GM20431 (cell line): ENCODE measurements at regions not wholly inside any gene's neighbourhood (a gene's known extent, or its start where the extent isn't known, plus 50 kb on each side); places are given as distances from the start of the nearest gene placed in this dataset.

ENCODE experiments used
- in situ Hi-C: fragments of 300-500 bp; cut with MseI, MboI; formaldehyde crosslinking; loops from one replicate; pipeline ENCODE4 v1.15.0; 2020; ENCODE audit warnings: low sequenced_read_pairs; ENCODE audit not compliant: unreplicated experiment

DNA sequence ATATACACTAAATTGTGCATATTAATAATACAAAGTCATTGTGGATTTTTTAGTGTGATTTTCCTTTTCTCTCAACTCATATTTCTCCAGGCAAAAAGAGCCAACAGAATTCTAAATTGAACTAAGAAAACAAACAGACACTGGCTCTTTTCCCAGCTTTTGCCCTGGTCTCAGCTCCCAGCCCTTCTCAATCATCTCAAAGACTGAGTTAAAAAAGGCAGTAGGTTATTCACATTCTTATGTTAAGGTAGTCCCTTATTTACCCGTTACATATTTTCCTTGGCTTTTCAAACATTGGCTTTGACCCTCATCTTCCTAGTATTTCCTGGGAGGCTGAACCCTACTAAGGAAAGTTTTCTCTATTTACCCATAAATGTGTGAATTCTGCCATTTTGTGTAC, 753.6 kb downstream of the LIG4 start:
- in situ Hi-C loops = no loop called here

DNA sequence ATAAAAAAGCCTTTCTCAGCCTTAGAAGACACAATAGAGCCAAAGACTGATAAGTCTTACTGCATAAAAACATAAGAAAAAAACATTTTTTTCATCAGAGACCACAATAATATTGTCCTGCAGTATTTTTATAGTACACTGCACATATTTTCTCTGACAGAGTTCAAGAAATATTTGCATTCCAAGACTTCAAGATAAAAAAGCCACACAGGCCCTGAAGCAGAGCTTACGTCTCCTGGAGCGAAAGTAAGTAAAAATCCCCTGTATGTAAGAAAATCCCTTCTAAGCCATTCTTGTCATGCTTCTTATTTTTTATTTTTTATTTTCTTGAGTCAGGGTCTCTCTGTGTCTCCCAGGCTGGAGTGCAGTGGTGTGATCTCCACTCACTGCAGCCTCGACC, 755.9 kb downstream of the LIG4 start:
- in situ Hi-C loops = no loop called here

DNA sequence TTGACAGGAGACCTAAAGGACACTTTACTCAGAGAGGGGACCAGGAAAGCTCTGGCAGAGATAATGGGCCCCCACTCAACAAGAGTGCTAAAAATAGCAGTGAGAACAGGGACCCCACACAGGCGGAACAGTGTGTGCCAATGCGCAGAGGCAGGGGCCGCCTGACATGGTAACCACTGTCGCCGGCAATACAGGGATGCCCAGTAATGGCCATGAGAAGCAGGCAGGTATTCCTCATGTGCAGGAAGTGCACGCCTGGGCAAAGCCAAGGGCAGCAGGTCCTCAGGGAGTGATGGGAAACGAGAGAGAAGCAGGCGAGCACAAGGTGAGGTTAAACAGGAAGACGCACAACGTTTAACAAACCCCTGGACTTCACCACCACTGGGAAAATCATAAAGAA, 757.1 kb downstream of the LIG4 start:
- in situ Hi-C loops = no loop called here

DNA sequence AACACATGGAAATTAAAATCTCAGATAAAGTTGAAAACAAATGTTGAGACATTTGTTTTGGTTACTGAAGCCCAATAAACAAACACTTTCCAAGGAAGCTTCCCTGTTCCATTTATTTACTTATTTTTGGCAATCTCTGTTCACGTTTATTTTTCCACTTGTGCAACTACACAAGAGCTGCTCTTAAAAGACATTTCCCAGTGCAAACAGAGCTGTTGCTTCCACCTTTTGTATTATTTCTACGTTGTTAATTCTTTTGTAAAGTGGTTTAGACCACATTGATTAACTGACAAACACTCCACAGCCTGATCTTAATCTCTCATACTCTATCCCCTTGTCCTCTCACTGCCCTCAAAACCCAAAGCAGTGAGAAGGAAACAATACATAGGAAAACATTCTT, 757.6 kb downstream of the LIG4 start:
- in situ Hi-C loops = no loop called here

DNA sequence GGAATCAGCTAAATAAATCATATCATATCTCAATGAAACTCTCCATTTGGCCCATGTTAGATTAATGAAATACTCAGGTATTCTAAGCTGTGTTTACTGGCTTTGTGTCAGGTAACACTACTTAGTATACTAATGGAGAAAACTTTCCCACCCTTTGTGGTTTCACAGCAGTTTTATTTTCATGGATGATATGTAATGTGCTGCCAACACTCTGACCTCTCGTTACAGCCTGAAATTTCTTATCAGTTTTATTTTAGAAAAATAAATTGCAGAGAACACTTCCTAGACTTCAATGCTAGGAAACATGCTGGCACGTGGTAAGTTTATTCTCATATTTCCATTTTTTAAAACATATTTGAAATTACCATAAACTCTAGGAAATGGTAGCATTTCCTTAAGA, 758.9 kb downstream of the LIG4 start:
- in situ Hi-C loops = no loop called here

DNA sequence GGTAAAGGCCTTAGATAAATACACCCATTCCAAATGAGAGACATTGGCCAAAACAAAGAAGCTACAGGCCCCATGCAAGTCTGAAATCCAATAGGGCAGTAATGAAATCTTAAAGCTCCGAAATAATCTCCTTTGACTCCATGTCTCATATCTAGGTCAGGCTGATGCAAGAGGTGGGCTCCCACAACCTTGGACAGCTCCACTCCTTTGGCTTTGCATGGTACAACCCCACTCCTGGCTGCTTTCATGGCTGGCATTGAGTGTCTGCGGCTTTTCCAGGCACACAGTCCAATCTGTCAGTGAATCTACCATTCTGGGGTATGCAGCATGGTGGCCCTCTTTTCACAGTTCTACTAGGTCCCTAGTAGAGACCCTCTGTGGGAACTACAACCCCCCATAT, 762.5 kb downstream of the LIG4 start:
- in situ Hi-C loops = no loop called here

DNA sequence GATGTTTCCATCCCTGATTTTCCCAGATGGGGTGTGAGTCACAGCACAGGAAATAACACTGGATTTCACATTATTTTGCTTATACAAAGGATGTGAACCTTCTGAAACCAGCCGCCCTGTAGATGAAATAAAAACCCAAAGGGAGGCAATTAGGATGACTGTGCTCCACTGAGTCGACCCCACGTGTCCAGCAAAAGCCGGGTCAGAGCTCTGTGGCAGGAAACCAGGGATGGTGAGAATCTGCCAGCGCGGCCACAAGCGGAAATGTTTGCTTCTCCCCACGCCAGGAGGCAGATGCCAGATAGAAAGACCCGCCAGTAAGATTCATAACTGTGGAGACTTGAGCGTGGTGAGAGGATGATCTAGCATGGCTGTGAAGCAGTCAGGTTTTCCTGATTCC, 764.4 kb downstream of the LIG4 start:
- in situ Hi-C loops = no loop called here

DNA sequence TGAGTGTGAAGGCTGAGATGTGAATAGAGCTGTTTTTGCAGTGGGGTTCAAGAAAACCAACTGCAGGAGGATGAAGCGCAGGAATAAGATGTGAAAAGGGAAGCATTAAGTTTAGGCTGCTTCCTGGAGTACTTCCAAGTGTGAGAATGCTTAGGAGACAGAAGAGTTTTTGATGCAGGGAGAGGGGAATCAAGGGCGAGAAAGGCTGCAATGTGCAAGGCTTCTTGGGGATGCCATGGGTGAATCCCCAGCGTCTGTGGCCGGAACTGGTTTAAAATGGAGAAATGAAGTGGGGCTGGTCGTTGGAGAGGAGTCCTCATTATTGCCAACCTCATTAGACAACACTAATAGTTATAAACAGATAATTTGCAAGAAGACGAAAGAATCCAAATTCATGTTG, 764.9 kb downstream of the LIG4 start:
- in situ Hi-C loops = no loop called here

DNA sequence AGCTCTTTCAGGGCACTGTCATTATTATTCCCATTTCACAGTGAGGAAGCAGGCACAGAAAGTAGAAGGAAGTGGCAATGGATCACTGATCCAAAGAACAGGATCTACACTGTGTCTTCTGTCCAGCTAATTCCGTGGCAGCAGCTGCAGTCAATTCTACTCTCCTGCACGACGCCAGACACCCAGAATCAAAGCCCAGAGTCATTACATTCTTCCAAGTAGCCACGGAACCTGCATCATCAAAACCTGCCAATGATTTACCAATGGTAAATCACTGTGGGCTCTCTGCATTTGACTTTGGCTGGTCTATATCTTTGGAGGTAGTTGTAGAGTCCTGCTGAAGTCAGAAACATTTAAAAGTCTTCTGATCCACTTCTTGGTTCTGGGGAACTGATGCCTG, 767.7 kb downstream of the LIG4 start:
- in situ Hi-C loops = no loop called here

DNA sequence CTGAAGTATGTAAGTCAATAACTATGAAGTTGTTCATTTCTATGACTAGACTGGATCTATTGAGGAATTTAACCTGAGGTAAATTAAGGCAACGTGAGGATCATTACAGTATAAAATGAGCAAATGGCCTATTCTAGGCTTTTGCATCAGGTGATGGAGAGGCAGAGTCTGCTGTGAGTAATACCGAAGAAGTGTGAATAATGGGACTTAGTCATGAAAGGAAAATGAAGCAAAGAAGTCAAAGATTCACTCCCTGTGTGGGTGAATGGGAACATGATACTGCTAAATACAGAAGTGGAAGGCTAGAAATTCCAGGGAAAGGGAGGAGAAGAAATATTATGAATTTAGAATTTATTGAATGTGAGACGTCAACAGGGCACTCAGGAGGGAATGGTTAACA, 774.1 kb downstream of the LIG4 start:
- in situ Hi-C loops = no loop called here

DNA sequence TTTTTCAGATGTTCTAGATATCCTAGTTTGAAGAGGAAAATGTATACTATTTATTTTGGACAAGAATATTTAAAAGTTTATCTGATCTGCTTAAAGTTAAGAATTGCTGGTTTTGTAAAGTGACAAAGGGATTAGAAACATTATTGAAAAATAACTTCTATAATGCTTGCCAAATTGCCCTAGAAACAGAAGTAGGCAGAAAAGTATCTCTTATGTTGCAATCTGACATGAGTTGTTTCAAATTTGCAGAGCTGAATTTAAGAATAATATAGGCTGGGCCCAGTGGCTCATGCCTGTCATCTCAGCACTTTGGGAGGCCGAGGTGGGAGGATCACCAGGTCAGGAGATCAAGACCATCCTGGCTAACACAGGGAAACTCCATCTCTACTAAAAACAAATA, 777.1 kb downstream of the LIG4 start:
- in situ Hi-C loops = no loop called here

DNA sequence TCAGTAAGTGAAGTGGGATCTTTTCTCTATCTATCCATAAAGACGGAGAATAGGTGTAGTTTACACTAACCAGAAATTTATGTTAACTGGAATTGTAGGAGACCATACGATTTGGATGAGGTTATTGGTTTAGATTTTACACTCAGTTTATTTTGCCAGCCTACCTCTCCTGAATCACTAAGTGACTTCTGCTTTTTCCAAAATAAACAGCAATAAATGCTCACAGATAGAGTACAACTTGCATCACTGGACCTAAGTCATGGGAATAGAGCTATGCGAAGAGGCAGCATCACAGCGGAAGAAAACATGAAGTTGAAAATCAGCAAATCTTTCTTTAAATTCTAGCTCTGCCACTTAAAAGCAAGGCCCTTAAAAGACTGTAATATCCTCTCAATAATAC, 781.0 kb downstream of the LIG4 start:
- in situ Hi-C loops = no loop called here

DNA sequence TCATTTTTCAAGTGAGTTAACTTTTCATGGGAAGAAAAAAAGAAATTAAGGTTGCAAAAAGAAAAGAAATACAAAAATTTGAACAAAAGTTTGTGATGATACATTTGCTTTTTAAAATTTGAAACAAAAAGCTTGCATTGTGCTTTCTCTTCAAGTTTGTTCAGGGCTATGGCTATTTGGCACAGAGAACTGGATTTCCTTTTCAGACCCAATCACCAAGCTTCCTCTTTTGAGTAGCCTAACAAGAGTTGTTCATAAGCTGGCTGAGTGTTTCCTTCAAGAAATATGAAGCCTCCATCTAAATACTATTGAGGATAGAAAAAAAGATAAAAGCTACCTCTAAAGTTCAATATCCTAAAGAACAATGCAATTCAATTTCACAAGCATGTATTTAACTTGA, 787.8 kb downstream of the LIG4 start:
- in situ Hi-C loops = no loop called here

DNA sequence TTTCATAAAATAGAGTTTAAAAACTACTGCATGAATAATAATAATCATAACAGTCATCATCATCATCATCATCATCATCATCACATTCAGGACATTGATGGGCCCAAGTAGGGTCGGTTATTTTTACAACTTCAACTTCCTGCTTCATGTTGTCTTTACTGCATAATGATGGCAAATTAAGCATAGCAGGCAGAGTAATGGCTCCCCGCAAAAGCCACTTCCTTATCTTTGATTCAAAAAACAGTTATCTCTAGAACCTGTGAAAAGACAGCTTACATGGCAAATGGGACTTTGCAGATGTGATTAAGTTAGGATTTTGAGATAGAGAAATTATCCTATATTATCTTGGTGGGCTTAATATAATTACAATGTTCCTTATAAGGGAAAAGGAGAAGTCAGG, 792.9 kb downstream of the LIG4 start:
- in situ Hi-C loops = no loop called here

DNA sequence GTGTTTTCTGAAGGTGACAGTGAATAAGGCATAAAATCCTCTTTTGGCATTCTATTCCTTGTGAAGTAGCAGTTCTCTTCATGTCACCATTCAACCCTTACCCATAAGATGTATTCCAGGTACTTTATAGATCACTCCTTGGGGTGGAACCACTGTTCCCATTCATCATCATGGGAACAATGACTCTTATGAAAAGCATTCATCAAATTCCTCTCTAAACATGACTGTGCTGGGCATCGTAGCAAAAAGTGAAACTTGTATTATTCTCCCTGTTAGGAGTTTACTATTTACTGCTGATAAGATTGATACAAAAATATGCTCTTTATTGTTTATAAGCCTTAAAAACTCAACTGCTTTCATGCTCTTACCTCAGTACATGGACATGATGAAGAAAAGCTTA, 793.4 kb downstream of the LIG4 start:
- in situ Hi-C loops = no loop called here

DNA sequence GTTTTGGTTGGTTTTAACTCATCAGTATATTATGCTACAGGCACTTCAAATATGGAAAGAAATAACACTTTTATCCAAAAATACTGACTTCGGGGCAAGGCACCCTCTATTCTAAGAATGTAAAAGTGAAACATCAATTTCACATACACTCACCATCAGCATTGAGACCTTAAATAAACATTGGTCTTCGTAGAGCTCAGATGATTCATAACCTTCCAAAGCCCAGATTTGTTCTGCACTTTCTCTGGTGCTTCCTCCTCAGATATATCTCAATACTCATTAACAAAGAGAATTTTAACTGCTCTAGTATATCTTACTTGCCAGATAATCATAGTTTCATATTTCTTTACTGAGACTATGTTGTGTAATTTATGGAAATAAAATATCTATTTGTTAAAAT, 794.3 kb downstream of the LIG4 start:
- in situ Hi-C loops = no loop called here

DNA sequence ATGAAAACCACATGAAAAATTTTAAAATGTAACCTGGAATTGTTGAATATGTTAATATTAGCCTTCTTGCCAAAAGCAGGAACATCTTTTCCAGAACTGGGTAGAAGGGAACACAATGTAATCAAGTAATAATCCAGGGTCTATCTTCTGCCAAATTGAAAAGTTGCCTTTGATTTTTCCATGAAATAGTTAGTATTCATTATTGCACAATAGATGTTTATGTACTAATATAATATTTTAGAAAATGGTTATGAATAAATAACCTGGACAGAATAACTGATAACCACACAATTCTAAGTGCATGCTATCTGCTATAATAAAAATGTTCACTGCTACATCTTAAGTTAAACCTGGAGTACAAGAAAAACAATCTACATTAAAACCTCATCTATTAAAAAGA, 802.3 kb downstream of the LIG4 start:
- in situ Hi-C loops = no loop called here

DNA sequence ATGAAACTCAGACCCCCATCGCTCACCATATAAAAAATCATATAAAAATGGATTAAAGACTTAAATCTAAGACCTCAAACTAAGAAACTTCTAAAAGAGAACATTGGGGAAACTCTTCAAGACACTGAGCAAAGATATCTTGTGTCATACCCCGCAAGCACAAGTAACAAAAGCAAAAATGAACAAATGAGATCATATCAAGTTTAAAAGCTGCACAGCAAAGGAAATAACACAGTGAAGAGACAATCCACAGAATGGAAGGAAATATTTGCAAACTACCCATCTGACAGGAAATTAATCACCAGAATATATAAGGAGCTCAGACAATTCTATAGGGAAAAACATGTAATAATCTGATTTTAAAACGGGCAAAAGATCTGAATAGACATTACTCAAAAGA, 808.3 kb downstream of the LIG4 start:
- in situ Hi-C loops = no loop called here

DNA sequence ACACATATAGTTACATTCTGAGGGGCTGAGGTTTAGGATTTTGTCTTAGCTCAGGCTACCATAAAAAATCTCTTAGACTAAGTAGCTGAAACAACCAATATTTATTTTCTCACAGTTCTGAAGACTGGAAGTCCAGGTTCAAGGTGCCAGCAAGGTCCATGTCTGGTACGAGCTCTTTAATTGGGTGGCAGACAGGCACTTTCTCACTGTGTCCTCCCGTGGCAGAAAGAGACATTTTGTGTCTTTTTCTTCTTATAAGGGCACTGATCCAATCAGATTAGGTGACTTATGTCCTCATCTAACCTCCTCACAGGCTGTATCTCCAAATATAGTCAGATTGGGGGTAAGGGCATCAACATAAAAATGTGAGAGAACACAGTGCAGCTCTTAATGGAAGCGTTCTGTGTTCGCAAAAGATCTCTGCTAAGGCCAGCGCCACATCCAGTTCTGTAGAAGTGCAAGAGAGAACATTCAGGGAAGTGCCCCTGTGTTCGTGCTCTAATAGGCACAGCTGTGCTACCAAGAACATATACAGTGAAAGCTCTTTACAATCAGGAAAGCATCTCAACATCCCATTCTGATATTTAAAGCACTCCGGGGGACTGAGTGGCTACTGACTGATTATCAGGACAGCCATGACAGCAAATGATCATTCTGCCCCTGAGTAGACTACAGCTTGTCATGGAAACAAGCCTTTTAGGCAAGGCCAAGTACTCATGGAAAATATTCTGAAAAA, 819.2 kb downstream of the LIG4 start:
- in situ Hi-C loops = no loop called here

DNA sequence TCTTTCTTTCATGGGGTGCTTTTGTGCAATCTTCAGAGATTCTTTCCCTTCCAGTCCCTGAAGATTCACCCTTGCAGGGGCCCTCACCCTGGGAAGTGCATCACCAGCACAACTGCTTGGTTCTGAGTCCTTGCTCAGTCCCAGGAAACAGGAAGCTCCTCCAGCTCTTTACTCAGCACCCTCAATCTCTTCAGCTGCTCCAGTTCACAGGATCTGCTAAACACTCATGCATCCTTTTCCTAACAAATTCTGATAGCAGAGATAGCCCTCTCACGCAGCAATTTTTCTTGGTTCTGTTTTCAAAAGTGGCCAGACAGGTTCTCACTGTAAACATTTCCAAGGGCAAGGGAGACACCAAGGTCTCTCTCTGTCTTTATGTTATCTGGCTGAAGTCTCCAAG, 823.1 kb downstream of the LIG4 start:
- in situ Hi-C loops = no loop called here

DNA sequence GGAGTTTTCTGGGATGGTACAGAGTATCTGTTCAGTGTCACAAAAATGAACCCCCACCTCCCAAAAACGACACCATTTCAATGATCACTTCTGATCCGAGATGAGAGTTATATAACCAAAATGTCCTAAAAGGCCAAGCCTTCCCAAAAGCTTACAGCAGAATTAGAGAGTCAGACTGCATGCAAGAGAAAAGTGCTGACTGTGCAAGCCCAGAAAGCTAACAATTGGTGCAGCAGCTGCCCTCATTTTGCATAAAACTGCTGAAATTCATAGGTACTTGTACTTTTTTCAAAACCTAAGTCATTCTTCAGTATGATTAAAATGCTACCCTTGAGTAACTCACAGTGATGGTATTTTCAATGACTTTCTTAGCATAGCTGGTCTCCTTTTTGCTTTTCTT, 819.6 kb upstream of the ARGLU1 start:
- in situ Hi-C loops = no loop called here

DNA sequence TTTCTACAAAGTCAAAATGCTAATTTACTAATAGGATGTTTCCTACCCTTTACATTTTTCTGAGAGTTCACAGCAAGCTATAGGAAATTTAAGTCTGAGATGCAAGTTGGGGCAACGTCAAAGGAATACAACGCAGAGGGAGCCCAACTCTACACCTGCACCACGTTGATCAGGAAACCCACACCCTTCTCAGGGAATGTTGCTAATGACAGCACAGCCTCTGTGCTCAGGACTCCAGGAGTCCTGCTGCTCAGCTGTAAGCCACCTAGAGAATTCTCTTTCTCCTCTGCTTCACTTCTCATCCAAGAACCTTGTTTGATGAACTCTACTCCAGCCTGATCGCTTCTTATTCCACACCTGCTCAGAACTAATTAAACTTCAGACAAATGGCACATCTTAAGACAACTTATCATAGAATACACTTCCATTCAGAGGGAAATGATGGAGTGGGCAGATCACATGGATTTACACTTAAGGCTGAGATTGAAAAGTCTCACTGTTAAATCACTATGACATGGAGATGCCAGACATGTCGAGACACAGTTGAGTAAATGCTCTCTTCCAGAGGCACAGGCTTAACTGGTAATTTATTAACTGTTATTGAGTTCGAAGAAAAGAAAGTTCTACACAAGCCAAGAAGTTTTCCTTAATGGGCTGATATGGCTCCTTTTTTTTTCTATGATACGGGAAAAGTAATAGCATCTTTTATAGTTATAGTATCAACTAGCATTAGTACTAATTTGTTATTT, 811.6 kb upstream of the ARGLU1 start:
- in situ Hi-C loops = no loop called here
